NCI-H1105 treated with DMSO at 0.1 percent for 48 hours (cell line): ENCODE measurements at regions not wholly inside any gene's neighbourhood (a gene's known extent, or its start where the extent isn't known, plus 50 kb on each side); places are given as distances from the start of the nearest gene placed in this dataset.
"Not testable (repeated sequence)": the region's sequence is repeated elsewhere in the genome, so short reads cannot be mapped to it uniquely, and the experiment has no call there.

Experiments used
- DNase-seq: peaks from one replicate; lab custom pipeline; 2025; lab: John Stamatoyannopoulos, UW

DNA sequence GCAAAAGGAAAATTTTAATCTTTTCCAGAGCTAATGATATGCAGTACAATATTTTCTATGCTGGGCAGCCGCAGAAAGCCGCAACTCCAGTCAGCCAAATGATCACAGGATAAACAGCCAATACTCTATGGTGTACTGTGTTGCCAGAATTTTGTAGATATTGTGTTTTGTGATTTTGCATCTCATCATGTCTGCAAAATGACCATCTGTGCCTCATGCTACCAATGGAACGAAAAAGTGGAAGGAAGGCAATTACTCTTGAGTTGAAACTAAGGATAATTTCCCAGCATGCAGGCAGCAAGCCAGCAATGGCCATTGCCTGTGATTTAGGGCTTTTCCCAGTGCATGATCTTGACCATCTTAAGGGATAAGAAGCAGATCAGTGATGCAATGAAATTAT lies 891.9 kb downstream of the PLOD2 start:
- DNase-seq: no peak

DNA sequence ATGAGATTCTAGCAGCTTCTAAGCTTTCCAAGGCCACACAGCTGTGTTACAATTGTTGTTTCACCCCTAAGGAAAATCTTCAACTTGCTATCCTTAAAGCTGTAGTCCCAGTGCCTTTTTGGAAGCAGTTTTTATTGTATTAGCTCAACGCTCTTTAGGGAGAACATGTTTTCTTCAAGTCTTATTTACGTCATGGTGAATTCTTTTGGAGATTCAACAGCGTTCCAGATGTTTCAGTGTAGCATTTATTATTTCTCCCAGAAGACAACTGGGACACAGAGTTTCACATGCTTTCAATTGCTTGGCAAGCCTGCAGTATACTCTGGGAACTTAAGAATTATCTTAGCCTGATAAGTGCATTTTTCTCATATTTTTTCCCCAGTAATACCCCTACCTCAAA lies 888.3 kb downstream of the PLOD2 start:
- no peak for DNase-seq

DNA sequence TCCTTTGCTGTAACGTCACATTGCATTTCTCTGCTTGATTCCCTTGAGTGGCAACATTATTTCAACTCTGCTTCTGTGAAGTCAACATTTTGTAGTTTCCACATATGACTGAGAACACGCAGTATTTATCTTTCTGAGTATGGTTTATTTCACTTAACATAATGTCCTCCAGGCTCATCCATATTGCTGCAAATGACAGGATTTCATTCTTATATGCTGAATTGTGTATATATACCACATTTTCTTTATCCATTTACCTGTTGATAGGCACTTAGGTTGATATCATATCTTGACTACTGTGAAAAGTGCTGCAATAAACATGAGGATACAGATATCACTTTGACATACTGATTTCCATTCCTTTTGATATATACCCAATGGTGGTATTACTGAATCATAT lies 878.5 kb downstream of the PLOD2 start:
- DNase-seq: no peak

DNA sequence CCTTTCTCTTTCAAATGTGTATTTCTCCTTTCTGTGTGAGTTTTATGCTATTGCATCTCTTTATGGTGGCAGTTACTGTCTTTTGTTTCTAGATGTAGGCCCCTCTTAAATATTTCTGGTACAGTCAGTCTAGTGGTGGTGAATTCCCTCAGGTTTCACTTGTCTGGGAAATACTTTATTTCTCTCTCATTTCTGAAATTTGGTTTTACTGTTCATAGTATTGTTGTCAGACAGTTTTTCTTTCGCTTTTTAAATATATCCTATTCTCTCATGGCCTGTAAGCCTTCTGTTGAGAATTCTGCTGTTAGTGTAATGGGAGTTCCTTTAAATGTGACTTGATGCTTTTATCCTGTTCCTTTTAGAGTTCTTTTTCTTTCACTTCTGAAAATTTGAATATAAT lies 874.0 kb downstream of the PLOD2 start:
- DNase-seq: no peak

DNA sequence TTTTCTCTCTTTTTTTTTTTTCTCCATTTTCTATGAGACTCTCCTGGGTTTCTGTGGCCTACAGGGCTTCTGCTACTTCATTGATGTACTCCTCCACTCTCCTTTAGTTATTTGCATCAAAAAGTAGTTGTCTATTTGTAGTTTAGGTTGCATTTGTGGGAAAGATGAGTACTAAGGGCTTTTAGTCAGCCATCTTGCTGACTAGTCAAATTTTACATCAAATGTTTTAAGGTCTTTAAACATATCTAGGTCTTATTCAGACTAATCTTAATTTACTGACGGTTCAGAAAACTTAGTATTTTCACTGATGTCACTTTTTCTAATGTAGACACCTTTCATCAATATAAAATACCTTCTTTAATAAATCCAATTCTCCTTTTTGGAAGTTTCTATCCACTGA lies 871.0 kb downstream of the PLOD2 start:
- no peak for DNase-seq

DNA sequence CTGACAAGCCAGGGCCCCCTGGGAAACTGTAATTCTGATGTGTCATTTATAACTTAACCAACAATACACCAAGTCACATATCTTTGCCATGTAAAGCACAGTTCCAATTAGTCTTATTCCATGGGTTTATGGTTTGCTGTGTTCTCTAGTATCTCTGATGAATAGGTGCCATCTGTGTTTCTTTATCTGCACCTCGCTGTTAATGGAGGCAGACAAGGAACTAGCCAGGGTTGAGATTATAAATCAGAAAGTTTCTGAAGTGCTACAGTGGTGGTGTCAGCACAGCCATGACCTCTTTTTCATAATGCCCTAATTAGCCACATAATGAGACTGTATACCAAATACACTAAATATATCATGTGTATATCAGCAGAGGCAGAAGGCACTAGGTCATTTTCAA lies 866.4 kb downstream of the PLOD2 start:
- no peak for DNase-seq

DNA sequence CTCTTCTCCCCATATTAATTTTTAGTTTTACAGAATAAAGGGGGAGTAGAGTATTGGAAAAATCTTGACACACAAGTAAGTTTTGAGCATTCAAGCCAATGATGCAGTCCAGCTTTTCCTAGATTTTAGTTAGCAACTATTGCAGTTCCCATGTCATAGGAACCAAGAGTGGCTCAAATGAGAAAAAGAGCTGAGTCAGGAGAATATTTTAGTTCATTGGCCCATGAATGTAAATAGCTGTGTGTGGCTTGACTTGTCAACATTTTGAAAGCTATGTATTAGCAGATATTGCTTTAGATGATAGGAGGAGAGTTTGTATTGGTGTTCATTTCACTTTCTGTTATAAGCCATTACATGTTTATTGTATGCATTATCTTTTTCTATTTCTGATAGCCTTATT lies 853.7 kb downstream of the PLOD2 start:
- DNase-seq: no peak

DNA sequence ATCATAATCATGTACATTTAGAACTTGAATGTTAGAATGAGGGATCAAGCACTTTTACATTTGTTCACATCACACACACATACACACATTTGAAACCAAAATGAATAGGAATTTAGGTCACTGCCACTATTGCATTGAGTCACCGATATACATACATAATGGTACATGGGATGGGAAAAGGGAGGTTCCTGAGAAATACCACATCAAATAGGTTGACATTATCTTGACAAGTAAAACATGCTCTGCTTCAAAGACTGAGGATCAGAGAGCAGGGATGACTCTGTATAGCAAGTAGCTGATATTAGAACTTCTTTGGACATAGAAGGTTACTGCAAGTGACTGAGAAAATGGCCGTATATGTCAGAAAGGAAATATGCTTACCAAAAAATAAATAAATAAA lies 847.2 kb downstream of the PLOD2 start:
- DNase-seq: no peak

DNA sequence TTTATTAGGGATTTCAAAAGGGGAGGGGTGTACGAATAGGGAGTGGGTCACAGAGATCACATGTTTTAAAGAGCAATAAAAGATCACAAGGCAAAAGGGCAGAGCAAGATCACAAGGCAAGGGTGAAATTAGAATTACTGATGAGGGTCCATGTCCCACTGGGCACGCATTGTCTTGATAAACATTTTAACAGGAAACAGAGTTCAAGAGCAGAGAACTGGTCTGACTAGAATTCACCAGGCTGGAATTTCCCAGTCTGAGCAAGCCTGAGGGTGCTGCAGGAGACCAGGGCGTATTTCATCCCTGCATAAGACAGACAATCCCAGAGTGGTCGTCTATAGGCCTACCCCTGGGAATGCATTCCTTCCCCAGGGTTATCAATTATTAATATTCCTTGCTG lies 844.7 kb downstream of the PLOD2 start:
- not testable (repeated sequence) for DNase-seq

DNA sequence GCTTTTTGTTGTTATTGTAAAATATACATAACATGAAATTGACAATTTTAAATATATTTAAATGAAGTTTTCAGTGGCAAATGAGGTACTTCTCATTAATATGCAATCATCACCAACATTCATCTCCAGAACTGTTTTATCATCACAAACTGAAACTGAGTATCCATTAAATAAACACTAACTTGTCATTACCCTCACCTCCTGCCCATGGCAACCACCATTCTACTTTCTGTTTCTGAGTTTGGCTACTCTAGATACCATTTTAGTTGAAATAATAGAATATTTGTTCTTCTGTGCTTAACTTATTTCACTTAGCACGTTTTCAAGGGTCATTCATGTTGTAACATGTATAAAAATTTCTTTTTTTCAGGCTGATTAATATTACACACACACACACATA lies 834.3 kb downstream of the PLOD2 start:
- no peak for DNase-seq

DNA sequence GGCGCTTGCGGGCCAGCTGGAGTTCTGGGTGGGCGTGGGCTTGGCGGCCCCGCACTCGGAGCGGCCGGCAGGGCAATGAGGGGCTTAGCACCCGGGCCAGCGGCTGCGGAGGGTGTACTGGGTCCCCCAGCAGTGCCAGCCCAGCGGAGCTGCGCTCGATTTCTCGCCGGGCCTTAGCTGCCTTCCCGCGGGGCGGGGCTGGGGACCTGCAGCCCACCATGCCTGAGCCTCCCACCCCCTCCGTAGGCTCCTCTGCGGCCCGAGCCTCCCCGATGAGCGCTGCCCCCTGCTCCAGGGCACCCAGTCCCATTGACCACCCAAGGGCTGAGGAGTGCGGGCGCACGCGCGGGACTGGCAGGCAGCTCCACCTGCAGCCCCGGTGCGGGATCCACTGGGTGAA lies 827.6 kb downstream of the PLOD2 start:
- DNase-seq: not testable (repeated sequence)

DNA sequence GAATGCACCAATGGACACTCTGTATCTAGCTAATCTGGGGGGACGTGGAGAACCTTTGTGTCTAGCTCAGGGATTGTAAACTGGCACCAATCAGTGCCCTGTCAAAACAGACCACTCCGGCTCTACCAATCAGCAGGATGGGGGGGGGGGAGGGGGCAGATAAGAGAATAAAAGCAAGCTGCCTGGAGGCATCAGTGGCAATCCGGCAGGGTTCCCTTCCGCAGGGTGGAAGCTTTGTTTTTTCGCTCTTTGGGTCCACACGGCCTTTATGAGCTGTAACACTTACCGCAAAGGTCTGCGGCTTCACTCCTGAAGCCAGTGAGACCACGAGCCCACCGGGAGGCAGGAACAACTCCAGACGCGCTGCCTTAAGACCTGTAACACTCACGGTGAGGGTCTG lies 827.1 kb downstream of the PLOD2 start:
- DNase-seq: no peak

DNA sequence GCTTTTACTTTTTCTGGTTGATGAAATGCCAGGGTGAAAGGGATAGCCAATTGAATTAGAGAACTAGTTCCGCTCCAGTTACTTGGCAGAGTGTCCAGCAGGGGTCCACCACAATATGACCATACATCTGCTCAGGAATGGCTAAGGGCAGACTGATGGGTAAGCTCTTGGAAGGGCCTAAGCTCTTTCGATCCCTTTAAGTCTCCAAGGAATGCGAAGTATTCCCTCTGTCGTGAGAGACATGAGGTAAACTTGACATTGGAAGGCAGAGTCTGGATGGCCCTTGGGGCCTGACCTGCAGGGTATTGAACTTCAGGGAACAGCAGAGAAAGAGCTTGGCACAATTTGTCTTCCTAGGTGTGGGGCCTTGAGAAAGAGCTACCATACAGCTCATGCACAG lies 805.8 kb downstream of the PLOD2 start:
- no peak for DNase-seq

DNA sequence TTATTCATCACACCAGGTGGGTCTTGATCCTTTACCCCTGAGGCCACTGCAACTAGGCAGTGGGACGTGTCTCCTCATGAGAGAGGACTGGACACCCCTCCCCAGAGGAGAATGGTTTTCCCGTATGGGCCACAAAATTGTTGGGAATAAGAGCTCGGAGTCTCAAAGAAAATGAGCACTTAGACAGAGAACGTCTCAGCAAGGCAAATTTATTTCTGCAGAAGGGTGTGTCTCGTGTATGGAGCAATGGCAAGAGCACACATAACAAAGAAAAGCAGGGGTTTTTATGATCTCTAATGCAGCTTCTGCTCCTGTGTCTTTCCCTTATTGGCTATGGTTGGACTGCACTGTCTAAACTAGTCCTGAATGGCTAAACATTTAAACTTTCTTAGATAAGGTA lies 803.5 kb downstream of the PLOD2 start:
- DNase-seq: no peak

DNA sequence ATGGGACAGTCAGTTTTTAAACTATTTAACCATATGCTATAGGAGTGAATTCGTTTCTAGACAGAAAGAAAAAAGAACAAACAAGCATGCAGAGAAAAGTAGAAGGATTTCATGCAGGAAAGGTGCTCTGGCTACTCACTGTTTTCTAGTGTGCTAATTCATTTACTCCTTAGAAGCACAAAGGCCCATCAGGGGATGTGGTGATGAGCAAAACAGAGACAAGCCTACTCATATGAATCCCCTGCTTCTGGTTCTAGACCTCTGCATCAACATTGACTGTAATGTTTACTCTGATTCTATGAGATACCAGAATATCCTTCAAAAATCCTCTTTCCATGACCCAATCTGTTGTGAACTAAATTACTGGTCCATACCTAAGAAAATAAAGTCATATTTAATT lies 801.9 kb downstream of the PLOD2 start:
- DNase-seq: no peak

DNA sequence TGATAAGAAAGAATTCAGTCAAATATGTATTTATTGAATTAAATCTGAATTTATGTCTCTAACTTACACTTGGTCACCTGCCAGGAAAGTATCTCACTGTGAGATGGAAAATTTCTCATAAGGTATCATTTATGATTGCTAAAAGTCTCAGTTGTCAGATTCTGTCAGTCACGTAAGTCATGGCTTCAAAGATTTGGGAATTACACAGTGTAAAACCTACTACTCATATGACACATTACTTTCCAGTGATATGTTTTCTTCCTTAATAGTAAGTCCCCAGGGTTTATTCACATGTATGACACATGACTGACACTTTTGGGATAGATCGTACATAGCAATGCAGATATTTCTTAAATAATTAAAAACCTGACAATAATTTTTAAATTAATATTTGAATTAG lies 792.2 kb downstream of the PLOD2 start:
- no peak for DNase-seq

DNA sequence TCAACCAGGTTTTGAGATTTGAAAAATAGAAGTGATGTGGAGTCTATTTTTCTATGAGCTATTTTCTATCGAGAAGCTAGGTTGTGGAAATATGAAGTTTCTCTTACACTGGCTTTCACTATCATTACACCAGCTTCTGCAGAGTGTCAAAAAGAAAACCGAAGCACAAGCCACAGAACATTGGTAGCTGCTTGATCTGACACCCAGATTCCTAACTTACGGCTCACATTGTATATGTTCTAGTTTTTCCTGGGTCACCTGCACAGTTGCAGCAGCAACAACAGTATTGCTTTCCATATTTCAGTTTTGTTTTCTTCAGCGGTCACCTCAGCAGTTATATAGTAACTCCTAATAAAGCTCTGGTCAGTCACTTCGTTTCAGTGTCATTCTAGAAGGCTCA lies 790.1 kb downstream of the PLOD2 start:
- DNase-seq: no peak

DNA sequence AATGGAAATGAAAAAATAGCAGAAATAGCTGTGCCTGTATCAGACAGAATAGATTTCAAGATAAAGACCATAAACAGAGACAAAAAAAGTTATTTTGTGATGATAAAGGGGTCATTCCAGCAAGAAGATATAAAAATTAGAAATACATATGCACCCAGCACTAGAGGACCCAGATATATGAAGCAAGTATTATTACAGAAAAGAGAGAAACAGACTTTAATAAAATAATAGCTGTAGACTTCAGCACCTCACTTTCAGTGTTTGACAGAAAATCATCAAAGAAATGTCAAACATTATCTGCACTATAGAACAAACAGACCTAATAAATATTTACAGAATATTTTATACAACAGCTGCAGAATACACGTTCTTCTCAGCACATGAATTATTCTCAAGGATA lies 783.7 kb downstream of the PLOD2 start:
- no peak for DNase-seq

DNA sequence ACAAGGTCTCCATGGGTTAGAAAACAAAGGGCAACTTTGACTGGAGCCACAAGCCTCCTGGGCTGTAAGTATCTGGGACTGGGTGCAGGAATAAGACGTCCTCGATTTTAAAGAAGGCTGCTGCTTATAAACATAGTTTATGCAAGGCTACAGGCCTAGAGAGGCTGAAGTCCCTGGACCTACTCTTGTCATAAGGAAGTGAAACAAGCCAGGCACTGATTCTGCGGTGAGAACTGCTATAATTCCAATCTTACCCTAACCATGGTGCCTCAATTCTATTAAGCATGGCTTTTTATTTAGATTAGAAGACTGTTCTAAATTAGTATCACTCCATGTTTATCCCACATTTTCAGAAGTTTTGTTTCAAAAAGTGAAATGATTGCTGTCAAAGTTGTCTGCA lies 777.6 kb downstream of the PLOD2 start:
- no peak for DNase-seq

DNA sequence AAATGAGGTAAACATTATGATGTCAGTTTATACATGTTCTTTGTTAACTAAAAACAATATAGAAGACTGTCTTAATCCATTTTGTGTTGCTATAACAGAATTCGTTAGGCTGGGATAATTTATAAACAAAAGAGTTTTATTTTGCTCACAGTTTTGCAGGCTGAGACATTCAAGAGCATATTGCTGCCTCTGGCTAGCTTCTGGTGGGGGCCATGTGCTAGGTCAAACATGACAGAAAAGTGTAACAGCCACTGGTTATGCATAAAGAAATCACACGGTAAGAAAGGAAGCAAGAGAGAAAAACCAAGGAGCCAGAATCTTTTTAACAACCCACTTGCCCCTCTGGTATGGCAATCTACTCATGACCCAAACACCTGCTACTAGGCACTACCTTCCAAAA lies 776.7 kb downstream of the PLOD2 start:
- DNase-seq: no peak

DNA sequence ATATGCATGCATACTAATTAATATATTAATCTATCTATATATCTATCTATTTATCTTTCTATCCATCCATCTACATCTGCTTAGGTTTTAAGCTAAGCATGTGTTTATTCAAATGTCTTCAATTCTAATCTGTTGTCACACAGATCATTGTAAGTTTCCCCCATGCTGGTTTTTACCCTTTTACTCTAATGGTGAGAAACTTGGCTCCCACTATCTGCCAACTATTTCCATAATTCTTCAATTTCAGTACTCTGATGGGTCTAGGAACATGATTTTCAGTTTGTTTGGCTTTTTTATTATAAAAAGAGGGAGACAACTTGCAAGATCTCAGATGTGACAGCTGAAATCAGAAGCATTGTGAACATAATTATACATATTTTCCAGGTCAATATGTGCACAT lies 773.8 kb downstream of the PLOD2 start:
- DNase-seq: no peak

DNA sequence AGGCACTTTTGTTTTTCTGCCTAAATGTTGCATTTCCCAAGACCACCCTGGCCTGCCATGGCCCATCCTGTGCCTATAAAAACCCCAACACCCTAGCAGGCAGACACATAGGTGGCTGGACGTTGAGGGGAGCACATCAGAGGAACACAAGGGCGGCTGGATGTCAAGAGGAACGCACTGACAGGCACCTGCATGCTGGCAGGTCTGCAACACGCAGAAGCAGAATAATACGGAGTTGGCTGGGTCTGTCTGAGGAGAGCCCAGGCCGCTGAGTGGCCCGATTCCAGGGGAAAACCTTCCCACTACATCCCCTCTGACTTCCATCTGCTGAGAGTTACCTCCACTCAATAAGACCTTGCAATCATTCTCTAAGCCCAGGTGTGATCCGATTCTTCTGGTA lies 765.6 kb downstream of the PLOD2 start:
- no peak for DNase-seq

DNA sequence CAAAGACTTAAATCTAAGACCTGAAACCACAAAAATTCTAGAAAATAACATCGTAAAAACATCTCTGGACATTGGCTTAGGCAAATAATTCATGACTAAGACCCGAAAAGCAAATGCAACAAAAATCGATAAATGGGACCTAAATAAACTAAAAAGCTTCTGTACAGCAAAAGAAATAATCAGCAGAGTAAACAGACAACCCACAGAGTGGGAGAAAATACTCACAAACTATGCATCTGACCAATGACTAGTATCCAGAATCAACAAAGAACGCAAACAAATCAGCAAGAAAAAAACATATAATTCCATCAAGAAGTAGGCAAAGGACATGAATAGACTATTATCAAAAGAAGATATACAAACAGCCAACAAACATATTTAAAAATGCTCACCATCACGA lies 749.4 kb downstream of the PLOD2 start:
- DNase-seq: no peak

DNA sequence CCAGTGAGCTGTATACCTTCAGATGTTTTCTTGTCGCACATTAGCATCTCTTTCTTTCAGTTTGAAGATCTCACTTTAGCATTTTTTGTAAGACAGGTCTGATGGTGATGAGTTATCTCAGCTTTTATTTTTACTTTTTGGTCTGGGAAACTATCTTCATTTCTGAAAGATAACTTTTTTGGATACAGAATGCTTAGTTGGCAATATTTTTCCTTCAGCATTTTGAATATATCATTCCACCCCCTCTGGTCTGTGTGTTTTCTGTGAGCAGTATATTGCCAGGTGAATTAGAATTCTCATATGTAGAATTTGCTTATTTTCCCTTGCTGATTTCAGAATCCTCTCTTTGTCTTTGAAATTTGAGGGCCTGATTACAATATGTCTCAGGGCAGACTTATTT lies 743.3 kb downstream of the PLOD2 start:
- no peak for DNase-seq

DNA sequence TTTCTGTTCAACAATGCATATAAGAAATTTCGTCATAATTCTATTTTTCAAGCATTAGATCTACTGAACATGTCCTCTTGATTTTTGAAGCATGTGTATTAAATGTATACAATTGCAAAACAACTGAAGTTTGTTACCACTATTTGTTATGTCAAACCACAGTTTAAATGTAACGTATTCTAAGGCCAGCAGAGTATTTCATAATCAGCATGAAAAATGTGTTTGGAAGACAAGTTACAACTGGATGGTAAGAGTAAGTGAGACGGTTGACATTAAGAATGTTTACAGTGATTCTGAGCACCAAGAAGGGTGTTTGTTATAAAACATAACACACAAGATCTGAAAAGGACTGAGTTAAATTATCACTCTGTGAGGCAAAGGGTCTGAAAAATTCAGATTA lies 738.4 kb downstream of the PLOD2 start:
- no peak for DNase-seq
